HG03378 (cell line): ENCODE measurements at regions not wholly inside any gene's neighbourhood (a gene's known extent, or its start where the extent isn't known, plus 50 kb on each side); places are given as distances from the start of the nearest gene placed in this dataset.
A peak's percentile ranks its signal among the peaks of the same experiment; 100 is the strongest.

ENCODE experiments used
- ATAC-seq: cut with Tn5 transposase; IDR thresholded peaks from one replicate; pipeline ENCODE4 v1.9.1; 2021; ENCODE audit warnings: mild to moderate bottlenecking, moderate library complexity; ENCODE audit not compliant: unreplicated experiment

DNA sequence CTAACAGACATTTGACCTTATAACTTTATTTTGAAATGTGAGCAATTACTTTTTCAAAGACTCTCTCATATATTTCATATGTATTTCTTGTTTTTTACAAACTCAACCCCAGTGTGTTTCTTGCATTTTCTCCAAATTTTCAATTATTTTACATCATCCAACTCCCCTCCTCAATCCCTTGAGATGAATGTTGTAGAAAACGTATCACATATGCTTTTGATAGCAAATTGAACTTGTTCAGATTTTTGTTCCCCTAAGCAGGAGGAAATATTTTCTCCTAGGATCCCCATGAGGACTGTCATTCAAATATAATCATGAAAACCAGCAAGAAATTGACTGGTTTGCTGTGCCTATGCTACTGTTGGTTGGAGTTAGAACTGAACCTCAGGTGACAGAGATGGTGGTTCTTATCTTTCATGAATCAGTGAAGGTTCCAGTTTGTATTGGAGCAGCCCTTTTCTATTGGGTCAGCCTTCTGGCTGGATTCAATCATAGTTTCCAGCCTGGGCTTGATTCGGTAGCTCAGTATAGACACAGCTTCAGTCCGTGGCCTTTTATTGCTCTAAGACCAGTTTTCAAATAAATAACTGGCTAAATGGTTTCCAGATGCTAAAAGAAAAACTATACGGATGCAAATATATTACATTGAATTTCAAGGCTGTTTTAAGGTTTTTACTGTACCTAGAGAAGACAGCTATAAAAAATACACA is 591.0 kb downstream of the EPHA4 start:
- ATAC-seq: no peak

DNA sequence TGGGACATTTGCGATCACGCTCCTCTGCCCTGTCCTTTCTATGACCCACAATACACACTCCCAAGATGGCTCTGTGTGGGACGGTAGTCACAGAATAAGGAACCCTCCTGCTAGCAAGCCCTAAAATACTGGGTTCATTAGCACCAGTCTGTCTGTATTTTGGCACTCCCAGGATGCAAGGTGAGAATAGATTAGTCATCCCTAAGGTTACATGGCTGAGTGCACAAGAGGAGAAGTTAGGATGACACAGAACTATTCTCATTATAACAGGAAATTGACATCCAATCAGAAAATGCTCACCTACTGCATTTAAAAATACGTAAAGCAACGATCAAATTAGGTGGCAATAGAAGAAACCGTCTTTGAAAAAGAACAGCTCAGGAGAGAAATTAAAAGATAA is 590.2 kb downstream of the EPHA4 start:
- no peak for ATAC-seq

DNA sequence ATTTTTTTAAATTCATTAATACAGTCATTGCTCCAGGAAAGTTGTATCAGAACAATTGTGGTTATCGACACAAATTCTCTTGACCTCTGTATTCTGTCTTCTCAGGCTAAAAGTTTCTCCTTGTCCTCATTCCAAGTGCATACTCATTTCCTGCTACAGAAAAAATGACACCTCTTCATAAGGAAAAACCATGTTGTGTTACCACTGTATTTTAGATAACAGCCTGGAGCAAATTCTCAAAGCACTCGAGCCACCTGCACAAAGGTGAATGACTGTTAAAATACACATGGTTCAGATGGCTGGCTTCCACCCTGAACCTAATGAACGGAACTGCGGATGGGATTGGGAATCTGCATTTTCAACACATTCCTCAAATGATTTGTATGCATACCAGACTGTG is 586.5 kb downstream of the EPHA4 start:
- no peak for ATAC-seq

DNA sequence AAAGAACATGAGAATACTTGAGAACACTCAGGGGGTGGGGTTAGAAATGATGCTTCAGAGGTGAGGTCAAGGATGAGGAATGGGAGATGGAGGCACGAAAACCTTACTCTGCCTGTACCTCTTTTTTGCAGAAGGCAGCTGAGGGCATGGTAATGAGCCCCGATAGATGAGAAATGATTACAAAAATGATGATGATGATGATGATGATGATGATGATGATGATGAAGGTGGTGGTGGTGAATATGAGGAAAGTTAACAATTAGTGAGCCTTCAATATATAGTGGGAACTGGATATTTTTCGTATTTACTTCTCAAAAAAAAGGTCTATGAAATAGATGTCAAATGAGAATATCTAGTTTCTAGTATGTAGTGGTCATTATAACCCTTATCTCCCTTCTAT is 584.3 kb downstream of the EPHA4 start:
- ATAC-seq: no peak

GRCh38 chr2:220991972-220992371 is 580.1 kb downstream of the EPHA4 start:
- no peak for ATAC-seq

- ATAC-seq: no peak
Measured at GRCh38 chr2:220994846-220995245, 577.3 kb downstream of the EPHA4 start.

DNA sequence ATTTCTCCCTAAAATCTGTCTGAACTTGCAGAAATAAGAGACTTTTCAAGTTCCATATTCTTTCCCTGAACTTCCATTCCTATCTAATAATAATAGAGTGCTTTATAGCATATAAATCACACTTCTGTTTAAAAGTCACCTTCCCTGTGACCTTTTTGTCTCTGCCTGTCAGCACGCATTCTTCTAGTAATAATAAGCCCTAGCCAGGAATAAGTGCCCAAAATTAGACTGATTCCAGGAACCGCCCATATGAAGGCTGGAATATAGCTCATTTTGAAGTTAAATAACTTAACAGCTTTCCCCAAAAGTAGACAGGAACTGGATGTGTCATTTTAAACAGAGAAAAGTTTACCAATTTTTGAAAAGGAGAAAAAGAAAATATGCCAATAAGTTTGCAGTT is 576.5 kb downstream of the EPHA4 start:
- no peak for ATAC-seq

DNA sequence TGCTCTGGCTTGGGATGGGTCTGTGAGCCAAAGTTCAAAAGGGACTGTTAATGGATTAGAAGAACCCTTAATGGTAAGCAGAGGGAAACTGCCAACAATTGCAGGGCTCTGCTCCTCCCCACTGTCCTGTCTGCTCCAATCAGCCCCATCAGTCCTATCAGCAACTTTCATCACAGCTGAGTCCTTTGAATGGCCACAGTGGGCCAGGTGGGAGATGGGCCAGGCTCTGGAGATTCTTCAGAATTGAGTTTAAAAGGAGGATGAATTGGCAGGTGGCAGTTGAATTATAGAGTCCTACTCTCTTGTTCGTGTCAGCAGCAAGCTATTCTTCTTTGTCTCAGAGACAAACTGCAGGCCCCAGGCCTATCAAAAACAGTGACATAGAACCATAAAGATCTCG is 573.9 kb downstream of the EPHA4 start:
- ATAC-seq: no peak

DNA sequence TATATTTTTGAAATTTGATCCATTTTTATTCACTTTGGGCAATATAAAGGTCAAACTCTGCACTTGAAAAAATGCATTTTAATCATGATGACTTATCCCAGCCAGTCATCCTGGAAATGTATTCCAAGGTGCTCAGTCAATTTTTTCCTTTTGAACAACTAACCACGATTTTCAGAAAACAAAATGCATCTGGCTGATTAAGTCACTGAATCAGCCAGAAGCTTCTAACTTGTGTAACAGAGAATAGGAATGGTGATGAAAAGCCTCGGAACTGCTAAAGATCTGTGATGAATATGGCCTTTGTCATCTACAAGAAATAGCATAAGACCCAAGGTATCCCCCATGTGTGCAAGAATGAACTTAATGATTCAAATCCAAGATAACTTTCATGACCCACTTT is 572.7 kb downstream of the EPHA4 start:
- ATAC-seq: no peak

DNA sequence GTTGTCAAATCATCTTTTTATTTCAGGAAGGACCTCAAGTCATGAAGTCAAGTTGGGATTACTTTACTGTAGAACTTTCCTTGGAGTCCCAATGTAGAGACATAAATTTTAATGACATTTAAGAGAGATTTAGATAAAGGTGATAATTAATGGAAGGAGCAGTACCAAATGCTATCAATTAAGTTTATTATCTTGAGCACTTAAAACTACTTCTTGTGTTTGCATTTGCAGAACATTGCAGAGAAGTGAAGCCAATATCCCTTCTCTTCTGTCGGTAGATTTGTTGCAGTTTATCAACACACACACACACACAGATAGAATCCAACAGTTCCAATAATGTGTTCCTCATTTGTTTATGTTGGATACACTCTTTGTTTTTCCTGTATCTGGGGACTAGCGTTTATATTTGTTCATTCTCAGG is 570.7 kb downstream of the EPHA4 start:
- no peak for ATAC-seq

- ATAC-seq: no peak
Measured at GRCh38 chr2:221002101-221002685, 569.9 kb downstream of the EPHA4 start.

GRCh38 chr2:221005338-221005737 is 566.8 kb downstream of the EPHA4 start:
- no peak for ATAC-seq

- no peak for ATAC-seq
Measured at GRCh38 chr2:221006084-221006483, 566.0 kb downstream of the EPHA4 start.

GRCh38 chr2:221016551-221016950 is 555.6 kb downstream of the EPHA4 start:
- no peak for ATAC-seq

DNA sequence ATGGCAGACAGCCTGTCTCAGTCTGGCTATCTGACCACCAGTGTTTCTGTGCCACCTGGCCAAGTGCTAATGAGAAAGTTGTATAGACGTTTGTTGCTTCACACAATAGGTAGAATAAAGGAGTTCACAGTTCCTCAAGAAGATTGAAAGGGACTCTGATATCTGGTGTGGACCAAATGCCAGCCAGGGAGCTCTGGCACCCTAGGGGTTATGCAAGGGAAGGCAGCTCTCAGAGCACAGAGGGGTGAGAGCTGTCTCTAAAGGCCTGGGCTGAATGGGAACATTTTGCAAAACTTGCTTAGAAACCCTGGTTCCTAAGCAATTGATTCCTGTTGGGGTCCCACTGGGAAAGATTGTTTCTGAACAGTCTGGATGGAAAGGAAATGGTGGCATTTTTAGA is 553.8 kb downstream of the EPHA4 start:
- ATAC-seq: no peak

GRCh38 chr2:221019668-221020067 is 552.4 kb downstream of the EPHA4 start:
- ATAC-seq: no peak

- no peak for ATAC-seq
Measured at GRCh38 chr2:221022554-221022953, 549.5 kb downstream of the EPHA4 start.

- ATAC-seq: peak; percentile 75
Measured at GRCh38 chr2:221025398-221025797, 546.7 kb downstream of the EPHA4 start.

DNA sequence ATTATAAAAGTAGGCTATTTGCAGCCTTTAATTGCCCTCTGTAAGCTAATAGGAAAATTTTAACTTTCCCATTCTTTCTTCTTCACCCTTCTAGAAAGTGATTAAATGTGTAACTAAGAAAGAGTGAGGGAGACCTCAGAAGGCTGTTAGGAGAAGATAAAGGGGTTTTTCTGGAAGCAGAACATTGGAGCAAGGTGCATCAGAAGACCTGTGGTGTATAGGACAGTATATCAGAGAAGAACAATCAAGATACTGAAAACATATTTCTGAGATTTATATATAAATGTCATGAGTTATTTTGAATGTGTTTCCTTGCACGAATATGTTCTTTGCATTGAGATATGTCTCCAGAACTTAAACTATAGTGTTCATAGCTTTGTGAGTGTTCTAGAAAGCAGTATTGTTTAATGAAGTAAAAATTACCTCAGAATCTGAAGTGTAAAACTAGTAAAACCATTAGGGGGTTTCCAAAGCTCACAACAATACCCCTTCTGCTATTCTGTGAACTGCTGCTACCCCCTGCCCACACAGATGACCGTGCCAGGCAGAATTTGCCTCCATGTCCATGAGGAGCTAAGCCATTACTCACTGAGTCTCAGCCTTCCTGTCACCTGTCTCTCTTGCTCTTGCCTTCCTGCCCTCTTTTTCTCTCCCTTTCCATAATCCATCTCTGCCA is 537.9 kb downstream of the EPHA4 start:
- ATAC-seq: peak; percentile 39

GRCh38 chr2:221034973-221035372 is 537.1 kb downstream of the EPHA4 start:
- no peak for ATAC-seq

GRCh38 chr2:221042926-221043325 is 529.2 kb downstream of the EPHA4 start:
- ATAC-seq: no peak

DNA sequence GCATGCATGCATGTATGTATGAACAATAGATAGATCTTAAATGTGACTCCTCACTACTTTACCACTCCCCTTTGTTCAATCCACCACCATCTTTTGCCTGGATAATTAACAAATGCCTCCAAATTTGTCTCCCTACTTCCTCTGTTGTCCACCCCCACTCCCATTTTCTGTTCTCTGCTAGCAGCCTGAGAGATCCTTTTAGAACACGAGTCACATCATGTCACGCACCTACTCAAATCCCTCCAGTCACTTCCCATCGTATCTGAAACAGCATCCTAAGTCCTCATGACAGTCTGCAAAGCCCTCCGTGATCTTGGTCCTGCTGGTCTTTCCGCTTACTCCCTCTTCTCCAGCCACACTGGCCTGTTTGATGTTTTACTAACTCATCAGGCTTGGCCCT is 527.3 kb downstream of the EPHA4 start:
- ATAC-seq: no peak
